GM21576 (cell line): ENCODE measurements at regions not wholly inside any gene's neighbourhood (a gene's known extent, or its start where the extent isn't known, plus 50 kb on each side); places are given as distances from the start of the nearest gene placed in this dataset.
"Not testable (repeated sequence)": the region's sequence is repeated elsewhere in the genome, so short reads cannot be mapped to it uniquely, and the experiment has no call there.

ENCODE experiments used
- ATAC-seq: cut with Tn5 transposase; IDR thresholded peaks from one replicate; pipeline ENCODE4 v1.9.1; 2021; ENCODE audit warnings: mild to moderate bottlenecking, moderate library complexity; ENCODE audit not compliant: unreplicated experiment

- no peak for ATAC-seq
Observed at GRCh38 chr15:87681104-87681503, 575.4 kb downstream of the NTRK3 start.

DNA sequence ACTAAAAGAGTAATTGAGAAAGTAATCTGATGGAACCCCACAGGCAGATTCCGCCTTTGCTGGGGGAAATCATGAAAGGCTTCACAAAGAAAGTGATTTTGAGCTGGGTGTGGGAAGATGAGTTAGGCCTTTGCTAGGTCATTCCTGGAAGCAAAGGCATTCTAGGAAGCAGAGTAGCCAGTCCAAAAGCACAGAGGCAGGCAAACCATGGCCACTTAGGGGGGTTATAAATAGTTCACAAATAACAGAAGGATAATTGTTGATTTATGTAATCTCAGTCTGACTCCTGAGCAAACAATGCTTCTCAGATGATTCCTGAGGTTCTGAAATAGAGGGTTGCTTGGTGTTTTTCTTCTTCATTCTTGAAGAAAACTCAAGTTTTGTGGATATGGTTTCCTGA lies 576.3 kb downstream of the NTRK3 start:
- ATAC-seq: no peak

DNA sequence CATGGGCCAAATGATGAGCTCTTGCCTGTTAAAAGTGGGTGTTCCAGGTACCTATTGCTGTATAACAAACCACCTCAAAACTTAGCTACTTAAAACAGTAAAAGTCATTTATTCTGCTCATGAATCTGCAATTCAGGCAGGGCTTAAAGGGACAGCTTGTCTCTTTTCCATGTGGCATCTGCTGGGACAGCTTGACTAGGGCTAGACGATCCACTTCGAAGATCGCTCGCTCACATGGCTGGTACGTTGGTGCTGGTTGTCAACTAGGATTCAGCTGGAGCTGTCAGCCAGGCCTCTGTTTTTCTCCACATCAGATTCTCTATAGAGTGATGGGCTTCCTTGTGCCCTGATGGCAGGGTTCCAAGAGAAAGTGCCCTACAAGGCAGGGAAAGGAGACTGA lies 581.3 kb downstream of the NTRK3 start:
- no peak for ATAC-seq

GRCh38 chr15:87672309-87673288 lies 583.9 kb downstream of the NTRK3 start:
- no peak for ATAC-seq

DNA sequence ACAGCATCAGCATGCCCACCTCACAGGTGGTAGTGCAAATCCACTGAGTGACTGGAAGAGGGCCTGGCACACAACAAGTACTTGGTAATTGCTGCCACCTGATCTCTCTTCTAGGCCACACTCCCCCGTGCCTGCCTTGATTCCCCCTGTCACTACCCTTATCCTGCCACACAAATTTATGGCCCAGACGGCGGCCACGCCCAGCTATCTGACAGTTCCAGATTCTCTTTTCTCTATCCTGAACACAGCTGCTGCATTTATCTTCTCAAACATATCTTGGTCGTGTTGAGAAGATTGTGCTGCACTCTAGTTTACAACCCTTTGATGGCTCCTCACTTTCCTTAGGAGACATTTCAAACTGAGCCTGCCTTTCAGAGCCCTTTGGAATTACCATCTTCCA lies 585.2 kb downstream of the NTRK3 start:
- ATAC-seq: no peak

- no peak for ATAC-seq
Observed at GRCh38 chr15:87669846-87670245, 586.7 kb downstream of the NTRK3 start.

DNA sequence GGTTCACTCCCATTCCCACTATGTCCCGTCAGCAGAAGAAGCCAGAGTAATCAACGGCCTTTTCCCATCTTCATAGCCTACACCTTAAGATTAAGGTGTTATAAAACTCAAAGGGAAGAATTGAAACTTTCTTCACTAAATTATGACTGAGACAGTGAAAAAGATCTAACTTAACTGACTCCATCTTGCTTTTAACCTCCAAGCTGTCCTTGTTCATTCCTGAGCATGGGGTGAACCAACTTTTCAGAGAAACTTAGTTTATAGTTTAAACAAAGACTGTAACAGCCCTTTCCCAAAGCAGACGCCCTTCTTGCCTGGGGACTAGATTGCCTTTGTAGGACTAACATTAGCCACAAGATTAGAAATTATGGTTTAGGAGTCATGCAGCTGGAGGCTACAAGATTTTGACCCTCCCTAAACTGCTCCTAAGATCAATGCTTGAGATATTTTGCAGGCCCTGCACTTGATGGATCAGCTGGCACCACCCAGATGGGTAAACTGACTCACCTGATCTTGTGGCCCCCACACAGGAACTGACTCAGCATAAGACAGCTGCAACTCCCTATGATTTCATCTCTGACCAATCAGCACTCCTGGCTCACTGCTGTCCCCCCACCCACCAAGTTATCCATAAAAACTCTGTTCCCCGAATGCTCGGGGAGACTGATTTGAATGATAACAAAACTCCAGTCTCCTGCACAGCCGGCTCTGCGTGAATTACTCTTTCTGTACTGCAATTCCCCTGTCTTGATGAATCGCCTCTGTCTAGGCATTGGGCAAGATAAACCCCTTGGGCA lies 587.6 kb downstream of the NTRK3 start:
- not testable (repeated sequence) for ATAC-seq

GRCh38 chr15:87667643-87668042 lies 588.9 kb downstream of the NTRK3 start:
- ATAC-seq: no peak

DNA sequence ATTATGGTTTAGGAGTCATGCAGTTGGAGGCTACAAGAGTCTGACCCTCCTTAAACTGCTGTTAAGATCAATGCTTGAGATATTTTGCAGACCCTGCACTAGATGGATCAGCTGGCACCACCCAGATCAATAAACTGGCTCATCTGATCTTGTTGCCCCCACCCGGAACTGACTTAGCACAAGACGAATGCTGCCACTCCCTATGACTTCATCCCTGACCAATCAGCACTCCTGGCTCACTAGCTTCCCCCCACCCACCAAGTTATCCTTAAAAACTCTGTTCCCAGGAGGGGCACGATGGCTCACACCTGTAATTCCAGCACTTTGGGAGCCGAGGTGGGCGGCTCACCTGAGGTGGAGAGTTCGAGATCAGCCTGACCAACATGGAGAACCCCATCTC lies 594.0 kb downstream of the NTRK3 start:
- ATAC-seq: no peak

GRCh38 chr15:87661454-87662355 lies 594.8 kb downstream of the NTRK3 start:
- ATAC-seq: no peak

- no peak for ATAC-seq
Observed at GRCh38 chr15:87660251-87661129, 596.0 kb downstream of the NTRK3 start.

DNA sequence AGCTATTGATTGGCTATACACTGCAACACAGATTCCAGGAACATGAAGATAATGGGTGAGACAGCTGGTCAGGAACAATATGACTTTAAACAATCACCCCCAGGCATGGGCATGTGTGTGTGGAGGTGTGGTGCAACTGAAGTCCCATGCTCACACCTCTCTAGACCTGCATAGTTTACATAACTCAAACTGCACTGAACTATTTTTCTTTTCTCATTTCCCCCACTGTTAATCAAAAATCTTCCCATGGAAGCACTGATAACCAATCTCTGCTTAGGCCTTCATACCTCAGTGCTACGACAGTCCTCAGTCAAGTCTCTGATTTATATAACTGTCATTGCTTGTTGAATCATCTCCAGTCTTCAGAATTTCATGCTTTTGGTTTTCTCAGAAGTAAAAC lies 600.2 kb downstream of the NTRK3 start:
- no peak for ATAC-seq

- no peak for ATAC-seq
Observed at GRCh38 chr15:87653646-87654045, 602.9 kb downstream of the NTRK3 start.

DNA sequence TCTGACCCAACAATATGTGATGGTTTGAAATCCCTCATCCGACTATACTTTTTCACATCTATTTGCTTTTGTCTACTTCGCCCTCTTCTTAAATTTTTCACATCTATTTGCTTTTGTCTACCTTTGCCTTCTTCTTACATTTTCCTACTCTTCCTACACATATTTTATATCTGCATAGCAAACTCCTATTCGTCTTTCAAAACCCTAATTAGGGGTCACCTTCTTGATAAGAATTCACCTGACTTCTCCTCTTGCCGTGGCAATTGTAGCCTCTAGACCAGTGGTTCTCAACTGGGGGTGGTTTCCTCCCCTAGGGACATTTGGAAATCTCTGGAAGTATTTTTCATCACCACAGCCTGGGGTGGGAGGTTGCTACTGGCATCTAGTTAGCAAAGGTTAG lies 607.4 kb downstream of the NTRK3 start:
- no peak for ATAC-seq

DNA sequence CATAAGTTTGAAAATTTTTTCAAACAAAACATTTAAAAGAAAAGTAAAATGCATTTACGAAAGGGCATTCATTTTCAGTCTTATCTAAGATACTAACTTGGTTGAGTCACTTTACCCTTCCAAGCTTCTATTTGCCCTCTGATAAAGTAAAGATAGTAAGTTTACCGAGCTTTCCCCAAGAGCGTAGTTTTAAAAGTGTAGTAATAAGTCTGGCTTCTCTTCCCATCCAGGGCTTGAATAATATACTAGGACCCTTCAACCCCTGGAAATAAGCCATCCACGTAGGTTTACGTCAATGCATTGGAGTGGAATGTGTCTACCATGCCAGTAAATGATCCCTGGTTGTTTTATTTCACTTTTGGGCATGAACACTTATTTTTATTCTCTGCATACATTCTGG lies 608.3 kb downstream of the NTRK3 start:
- no peak for ATAC-seq

GRCh38 chr15:87645723-87646122 lies 610.8 kb downstream of the NTRK3 start:
- no peak for ATAC-seq

GRCh38 chr15:87642997-87643396 lies 613.5 kb downstream of the NTRK3 start:
- ATAC-seq: not testable (repeated sequence)

DNA sequence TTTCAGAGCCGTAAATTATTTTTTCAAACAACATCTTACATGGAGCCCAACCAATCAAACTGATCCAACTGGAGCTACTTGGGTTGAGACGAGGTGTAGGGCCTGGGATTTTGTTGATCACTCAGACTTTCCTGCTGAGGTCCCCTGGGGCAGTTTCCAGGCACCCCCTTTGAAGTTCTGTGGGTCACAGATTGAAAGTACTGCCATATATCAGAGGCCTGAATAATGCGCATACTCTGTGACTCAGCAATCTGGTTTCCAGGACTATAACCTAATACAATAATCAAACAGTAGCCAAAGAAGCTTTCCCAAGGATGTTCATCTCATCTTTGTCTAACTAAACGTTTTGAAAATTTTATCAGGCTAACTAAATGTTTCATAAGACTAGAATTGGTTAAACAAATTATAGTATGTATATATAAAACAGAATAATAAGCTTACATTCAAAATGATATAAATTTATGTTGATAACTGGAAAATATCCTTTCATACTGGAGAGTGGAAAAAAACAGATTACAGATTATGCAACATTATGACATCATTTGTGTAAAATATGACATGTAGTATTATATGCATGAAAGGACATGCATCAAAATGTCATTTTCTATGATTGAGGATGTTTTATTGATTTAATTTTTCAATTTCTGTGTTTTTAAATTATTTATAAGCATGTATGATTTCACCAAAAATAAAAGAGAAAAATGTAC lies 617.1 kb downstream of the NTRK3 start:
- ATAC-seq: no peak

GRCh38 chr15:87638554-87639083 lies 617.9 kb downstream of the NTRK3 start:
- ATAC-seq: no peak
